GM12878 (cell line): ENCODE measurements at regions not wholly inside any gene's neighbourhood (a gene's known extent, or its start where the extent isn't known, plus 50 kb on each side); places are given as distances from the start of the nearest gene placed in this dataset.

Experiments
- ATAC-seq: fragments of 200-7000 bp; cut with Tn5 transposase; 3 replicates; pipeline ENCODE4 v1.9.1; 2020; ENCODE audit warnings: mild to moderate bottlenecking, moderate library complexity
- BruUV-seq: library from RNA; stranded (reverse); fragments of 400-500 nt; replicated peaks from 2 replicates; lab custom pipeline; 2021; lab: Mats Ljungman, UMichigan
- CTCF ChIA-PET: fragments of 300-600 bp; sonication (Branson Sonifier 250); formaldehyde crosslinking; extraction: SDS; loops from one replicate; lab custom pipeline; 2021; ENCODE audit warnings: inconsistent platforms; lab: Yijun Ruan, JAX
- POLR2A ChIA-PET: fragments of 350-600 bp; formaldehyde crosslinking; extraction: SDS; loops from one replicate; lab custom pipeline; 2021; ENCODE audit warnings: inconsistent platforms; lab: Charles Lee
- RAD21 ChIA-PET: fragments of 300-600 bp; sonication (Branson Sonifier 250); formaldehyde crosslinking; loops from one replicate; lab custom pipeline; 2023; ENCODE audit warnings: antibody characterized with exemption; ENCODE audit not compliant: unreplicated experiment; lab: Charles Lee
- SMC1A ChIA-PET: fragments of 300-600 bp; sonication (Branson Sonifier 250); formaldehyde crosslinking; loops from one replicate; lab custom pipeline; 2023; ENCODE audit not compliant: unreplicated experiment, uncharacterized antibody; lab: Charles Lee
- DNase-seq: peaks from one replicate; pipeline ENCODE4 v3.0.0-alpha.2; 2011; ENCODE audit warnings: low read depth, low spot score
- FAIRE-seq: peaks from 3 replicates; lab custom pipeline; 2011; peaks lifted over from hg19 to GRCh38; lab: Jason Lieb, UNC
- H2AFZ ChIP-seq: 2 replicates; pipeline ENCODE4 v1.6.0; 2011; ENCODE audit warnings: low read depth, low read length, control low read depth; ENCODE audit not compliant: control insufficient read depth
- H3K27ac ChIP-seq: 2 replicates; pipeline ENCODE4 v1.5.1; 2011; ENCODE audit warnings: control low read depth; ENCODE audit not compliant: control insufficient read depth, insufficient read depth
- H3K27me3 ChIP-seq, 2 experiments: replicated peaks in 1 of 2; 2 replicates each; pipeline versions ENCODE4 v1.6.0 to v1.6.1; 2011; ENCODE audit warnings: low read length in 1 of 2; ENCODE audit not compliant: control insufficient read depth in 2 of 2, insufficient read depth in 2 of 2
- H3K36me3 ChIP-seq, 2 experiments: 2 replicates each; pipeline ENCODE4 v1.5.1; 2011; ENCODE audit warnings: low read length in 1 of 2; ENCODE audit not compliant: control insufficient read depth in 2 of 2, insufficient read depth in 2 of 2
- H3K4me1 ChIP-seq: 2 replicates; pipeline ENCODE4 v1.6.1; 2011; ENCODE audit warnings: mild to moderate bottlenecking, low read length, moderate library complexity, mixed read lengths; ENCODE audit not compliant: control insufficient read depth, insufficient read depth
- H3K4me2 ChIP-seq: 2 replicates; pipeline ENCODE4 v1.6.0; 2011; ENCODE audit warnings: control low read depth; ENCODE audit not compliant: control insufficient read depth, insufficient read depth
- H3K4me3 ChIP-seq: fragments of 200-600 bp; sonication (generic); 2 replicates; pipeline ENCODE4 v1.5.1; 2016
- H3K79me2 ChIP-seq: 2 replicates; pipeline ENCODE4 v1.6.0; 2011; ENCODE audit warnings: low read length; ENCODE audit not compliant: control insufficient read depth, insufficient read depth
- H3K9ac ChIP-seq: 2 replicates; pipeline ENCODE4 v1.8.0; 2011; ENCODE audit warnings: low read length, control low read depth, mixed read lengths; ENCODE audit not compliant: control insufficient read depth, insufficient read depth
- H3K9me3 ChIP-seq: replicated peaks from 3 replicates; pipeline ENCODE4 v1.5.1; 2011; ENCODE audit warnings: mild to moderate bottlenecking, low read length; ENCODE audit not compliant: control insufficient read depth, insufficient read depth
- H4K20me1 ChIP-seq: 2 replicates; pipeline ENCODE4 v1.6.0; 2011; ENCODE audit not compliant: control insufficient read depth, insufficient read depth
- CEBPB ChIP-seq, 2 experiments: fragments of 150-350 bp in 1 of 2; IDR thresholded peaks; 2 replicates each; pipeline ENCODE4 v1.6.1; 2012 to 2014; ENCODE audit warnings: low read depth in 2 of 2, low read length in 2 of 2, borderline replicate concordance in 1 of 2, inconsistent platforms in 1 of 2
- ELK1 ChIP-seq: IDR thresholded peaks from 2 replicates; pipeline ENCODE4 v1.6.1; 2012; ENCODE audit warnings: low read depth, low read length, improper control_type of control experiment
- IKZF1 ChIP-seq: fragments of 450-650 bp; conservative IDR thresholded peaks from 2 replicates; pipeline ENCODE4 v1.6.1; 2017; ENCODE audit warnings: antibody characterized with exemption, mild to moderate bottlenecking
- IRF3 ChIP-seq: fragments of 450-650 bp; IDR thresholded peaks from 2 replicates; pipeline ENCODE4 v1.6.1; 2014; ENCODE audit warnings: mild to moderate bottlenecking
- JUND ChIP-seq: IDR thresholded peaks from 2 replicates; pipeline ENCODE4 v1.6.1; 2012; ENCODE audit warnings: low read depth, mild to moderate bottlenecking, low read length, improper control_type of control experiment, moderate library complexity
- MTA2 ChIP-seq: fragments of 450-650 bp; IDR thresholded peaks from 2 replicates; pipeline ENCODE4 v1.6.1; 2016; ENCODE audit warnings: low read depth, mild to moderate bottlenecking, moderate library complexity
- PAX5 ChIP-seq: IDR thresholded peaks from 2 replicates; pipeline ENCODE4 v1.6.1; 2011; ENCODE audit warnings: low read depth, low read length, borderline replicate concordance
- POLR2A ChIP-seq: IDR thresholded peaks from 2 replicates; pipeline ENCODE4 v1.6.1; 2011; ENCODE audit warnings: low read depth, mild to moderate bottlenecking, low read length
- POLR2AphosphoS2 ChIP-seq: IDR thresholded peaks from 2 replicates; pipeline ENCODE4 v1.6.1; 2011; ENCODE audit warnings: low read depth, mild to moderate bottlenecking, low read length, improper control_type of control experiment, moderate library complexity
- RB1 ChIP-seq: fragments of 450-650 bp; formaldehyde crosslinking; IDR thresholded peaks from 2 replicates; pipeline ENCODE4 v1.6.1; 2017; ENCODE audit warnings: mild to moderate bottlenecking, borderline replicate concordance
- SKIL ChIP-seq: fragments of 450-650 bp; IDR thresholded peaks from 2 replicates; pipeline ENCODE4 v1.6.1; 2017; ENCODE audit warnings: mild to moderate bottlenecking, low read depth, inconsistent platforms; ENCODE audit not compliant: poor library complexity, severe bottlenecking
- SMAD5 ChIP-seq: IDR thresholded peaks from 2 replicates; pipeline ENCODE4 v1.6.1; 2016; ENCODE audit warnings: antibody characterized with exemption, low read depth
- STAT1 ChIP-seq: fragments of 450-650 bp; conservative IDR thresholded peaks from 2 replicates; pipeline ENCODE4 v1.6.1; 2014; ENCODE audit warnings: antibody characterized with exemption, mild to moderate bottlenecking
- TCF7 ChIP-seq: IDR thresholded peaks from 2 replicates; pipeline ENCODE4 v1.6.1; 2014; ENCODE audit warnings: antibody characterized with exemption, borderline replicate concordance
- YBX1 ChIP-seq: fragments of 450-650 bp; IDR thresholded peaks from 2 replicates; pipeline ENCODE4 v1.6.1; 2016; ENCODE audit warnings: antibody characterized with exemption
- WGBS: methylation state at CpG from one replicate; pipeline ENCODE4 v1.1.6; 2016; ENCODE audit warnings: low lambda C conversion rate; ENCODE audit not compliant: insufficient replicate concordance, insufficient coverage; ENCODE audit errors: missing lambda C conversion rate; 5-methylcytosine and 5-hydroxymethylcytosine counted together
- in situ Hi-C: fragments of 300-500 bp; cut with MboI; formaldehyde crosslinking; loops from 9 replicates; pipeline ENCODE4 v1.14.3; 2018; ENCODE audit warnings: mixed read lengths
- intact Hi-C: fragments of 100-400 bp; cut with micrococcal nuclease; formaldehyde crosslinking; loops from one replicate; pipeline ENCODE4 v1.14.2; 2022; ENCODE audit not compliant: unreplicated experiment

- TF ChIP-seq ELK1 (no peak), STAT1 (no peak), SKIL (no peak), PAX5 (no peak), CEBPB (IDR thresholded peaks at IDR 0.05; ENCODE audit: borderline replicate concordance in 1 of 2, low read depth in 2 of 2, low read length in 2 of 2) (no peak), IRF3 (no peak)
Measured at GRCh38 chr12:73413974-73414373, 1123.7 kb upstream of the ATXN7L3B start (continued).

DNA sequence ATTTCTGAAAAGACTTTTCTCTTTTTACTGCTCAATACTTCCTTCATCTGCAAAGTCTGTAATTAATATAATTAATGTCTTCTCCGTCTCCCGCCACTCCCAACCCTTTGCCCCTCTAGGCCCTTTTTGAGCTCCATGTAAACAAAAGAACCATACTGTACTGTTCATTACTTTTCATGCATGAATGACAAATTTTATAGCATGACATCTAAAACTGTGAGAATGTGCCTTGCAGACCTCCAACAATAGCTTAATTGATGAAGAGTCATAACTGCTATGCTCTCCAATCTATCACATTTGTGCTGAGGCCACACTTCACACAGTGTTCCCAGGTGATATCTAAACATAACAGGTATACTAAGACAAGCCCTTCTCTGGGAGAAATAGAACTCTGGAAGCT is 1122.7 kb upstream of the ATXN7L3B start:
- no TSS peak for BruUV-seq
- Histone ChIP-seq H3K79me2 (no peaks in the 10 kb centered on the region), H3K4me2 (no peak overlapping the region), H4K20me1 (no peaks in the 10 kb centered on the region), H3K27me3 (no peaks in the 10 kb centered on the region), H3K4me1 (no peaks in the 10 kb centered on the region), H3K27ac (no peak overlapping the region), H3K36me3 (no peaks in the 10 kb centered on the region), H3K9me3 (no peaks in the 10 kb centered on the region), H3K4me3 (no peak overlapping the region), H3K9ac (no peak overlapping the region), H2AFZ (no peak overlapping the region)
- WGBS, result 10% methylated on average over 2 of the region's 2 CpGs
- ATAC-seq (no peak), DNase-seq (no peak), FAIRE-seq (no peak)
- SMC1A ChIA-PET, result no interaction called here
- CTCF ChIA-PET, result no interaction called here
- TF ChIP-seq JUND (no peak), TCF7 (no peak), POLR2A (no peak), IKZF1 (no peak), MTA2 (no peak), POLR2AphosphoS2 (no peak), YBX1 (no peak), RB1 (no peak), SMAD5 (no peak)
- in situ Hi-C loops (no loop called here), intact Hi-C loops (no loop called here)
- RAD21 ChIA-PET, result no interaction called here
- POLR2A ChIA-PET, result no interaction called here
